ENCODE measurements at regions not wholly inside any gene's neighbourhood (a gene's known extent, or its start where the extent isn't known, plus 50 kb on each side); places are given as distances from the start of the nearest gene placed in this dataset.

- TF ChIP-seq, protein P1, sequence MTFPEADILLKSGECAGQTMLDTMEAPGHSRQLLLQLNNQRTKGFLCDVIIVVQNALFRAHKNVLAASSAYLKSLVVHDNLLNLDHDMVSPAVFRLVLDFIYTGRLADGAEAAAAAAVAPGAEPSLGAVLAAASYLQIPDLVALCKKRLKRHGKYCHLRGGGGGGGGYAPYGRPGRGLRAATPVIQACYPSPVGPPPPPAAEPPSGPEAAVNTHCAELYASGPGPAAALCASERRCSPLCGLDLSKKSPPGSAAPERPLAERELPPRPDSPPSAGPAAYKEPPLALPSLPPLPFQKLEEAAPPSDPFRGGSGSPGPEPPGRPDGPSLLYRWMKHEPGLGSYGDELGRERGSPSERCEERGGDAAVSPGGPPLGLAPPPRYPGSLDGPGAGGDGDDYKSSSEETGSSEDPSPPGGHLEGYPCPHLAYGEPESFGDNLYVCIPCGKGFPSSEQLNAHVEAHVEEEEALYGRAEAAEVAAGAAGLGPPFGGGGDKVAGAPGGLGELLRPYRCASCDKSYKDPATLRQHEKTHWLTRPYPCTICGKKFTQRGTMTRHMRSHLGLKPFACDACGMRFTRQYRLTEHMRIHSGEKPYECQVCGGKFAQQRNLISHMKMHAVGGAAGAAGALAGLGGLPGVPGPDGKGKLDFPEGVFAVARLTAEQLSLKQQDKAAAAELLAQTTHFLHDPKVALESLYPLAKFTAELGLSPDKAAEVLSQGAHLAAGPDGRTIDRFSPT (tag by site-specific recombination; IDR thresholded peaks at IDR 0.05) = no peak
- no peak for TF ChIP-seq ZFP37 (tag by site-specific recombination; IDR thresholded peaks at IDR 0.05)
- no peak for TF ChIP-seq SP3 (tag by site-specific recombination; IDR thresholded peaks at IDR 0.05)
- no peak for TF ChIP-seq ZNF548 (tag by site-specific recombination; IDR thresholded peaks at IDR 0.05)
Observed at GRCh38 chr21:17964199-17964598, 145.0 kb upstream of the C21orf91 start (continued).

- no peaks in the 10 kb centered on the region for H3K9me3 ChIP-seq (ENCODE audit: control insufficient read depth, insufficient read depth, low read depth, low read length)
- no peaks in the 10 kb centered on the region for H3K4me1 ChIP-seq (ENCODE audit: control insufficient read depth, insufficient read depth, low read length)
- H3K4me3 ChIP-seq (ENCODE audit: low read depth, low read length) = no peak overlapping the region
- ChIA-PET CTCF (interaction anchor here (1.0 kb wide), 1 partner anchor 28 kb away, joined by 6 read pairs; no protein-coding TSS in a partner anchor), POLR2A (no interaction called here)
- H3K27ac ChIP-seq (ENCODE audit: extremely low read depth, low read depth, low read length) = no peak overlapping the region
- H3K36me3 ChIP-seq (ENCODE audit: control insufficient read depth in 2 of 2, insufficient read depth in 1 of 2, low read length in 2 of 2) = no peaks in the 10 kb centered on the region
- TF ChIP-seq, protein P2, sequence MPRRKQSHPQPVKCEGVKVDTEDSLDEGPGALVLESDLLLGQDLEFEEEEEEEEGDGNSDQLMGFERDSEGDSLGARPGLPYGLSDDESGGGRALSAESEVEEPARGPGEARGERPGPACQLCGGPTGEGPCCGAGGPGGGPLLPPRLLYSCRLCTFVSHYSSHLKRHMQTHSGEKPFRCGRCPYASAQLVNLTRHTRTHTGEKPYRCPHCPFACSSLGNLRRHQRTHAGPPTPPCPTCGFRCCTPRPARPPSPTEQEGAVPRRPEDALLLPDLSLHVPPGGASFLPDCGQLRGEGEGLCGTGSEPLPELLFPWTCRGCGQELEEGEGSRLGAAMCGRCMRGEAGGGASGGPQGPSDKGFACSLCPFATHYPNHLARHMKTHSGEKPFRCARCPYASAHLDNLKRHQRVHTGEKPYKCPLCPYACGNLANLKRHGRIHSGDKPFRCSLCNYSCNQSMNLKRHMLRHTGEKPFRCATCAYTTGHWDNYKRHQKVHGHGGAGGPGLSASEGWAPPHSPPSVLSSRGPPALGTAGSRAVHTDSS (tag by site-specific recombination; IDR thresholded peaks at IDR 0.05) = no peak
- TF ChIP-seq ZBTB26 (tag by site-specific recombination; optimal IDR thresholded peaks at IDR 0.05) (no peak), TRIM28 (IDR thresholded peaks at IDR 0.05; ENCODE audit: borderline replicate concordance, low read length) (no peak), HOXD13 (CRISPR knock-in tag; IDR thresholded peaks at IDR 0.05; ENCODE audit: borderline replicate concordance) (no peak), ZNF664 (tag by site-specific recombination; IDR thresholded peaks at IDR 0.05) (no peak), ZFP37 (tag by site-specific recombination; IDR thresholded peaks at IDR 0.05) (no peak), ZFP3 (tag by site-specific recombination; IDR thresholded peaks at IDR 0.05; ENCODE audit: low read depth) (no peak), ZNF571 (tag by site-specific recombination; IDR thresholded peaks at IDR 0.05) (no peak), ZBTB8A (tag by site-specific recombination; IDR thresholded peaks at IDR 0.05) (no peak), REST (tag by site-specific recombination; IDR thresholded peaks at IDR 0.05) (no peak), ZNF335 (tag by site-specific recombination; conservative IDR thresholded peaks at IDR 0.05) (no peak), ZNF518A (tag by site-specific recombination; conservative IDR thresholded peaks at IDR 0.05; ENCODE audit: low read depth) (no peak)
- TF ChIP-seq, protein P3, sequence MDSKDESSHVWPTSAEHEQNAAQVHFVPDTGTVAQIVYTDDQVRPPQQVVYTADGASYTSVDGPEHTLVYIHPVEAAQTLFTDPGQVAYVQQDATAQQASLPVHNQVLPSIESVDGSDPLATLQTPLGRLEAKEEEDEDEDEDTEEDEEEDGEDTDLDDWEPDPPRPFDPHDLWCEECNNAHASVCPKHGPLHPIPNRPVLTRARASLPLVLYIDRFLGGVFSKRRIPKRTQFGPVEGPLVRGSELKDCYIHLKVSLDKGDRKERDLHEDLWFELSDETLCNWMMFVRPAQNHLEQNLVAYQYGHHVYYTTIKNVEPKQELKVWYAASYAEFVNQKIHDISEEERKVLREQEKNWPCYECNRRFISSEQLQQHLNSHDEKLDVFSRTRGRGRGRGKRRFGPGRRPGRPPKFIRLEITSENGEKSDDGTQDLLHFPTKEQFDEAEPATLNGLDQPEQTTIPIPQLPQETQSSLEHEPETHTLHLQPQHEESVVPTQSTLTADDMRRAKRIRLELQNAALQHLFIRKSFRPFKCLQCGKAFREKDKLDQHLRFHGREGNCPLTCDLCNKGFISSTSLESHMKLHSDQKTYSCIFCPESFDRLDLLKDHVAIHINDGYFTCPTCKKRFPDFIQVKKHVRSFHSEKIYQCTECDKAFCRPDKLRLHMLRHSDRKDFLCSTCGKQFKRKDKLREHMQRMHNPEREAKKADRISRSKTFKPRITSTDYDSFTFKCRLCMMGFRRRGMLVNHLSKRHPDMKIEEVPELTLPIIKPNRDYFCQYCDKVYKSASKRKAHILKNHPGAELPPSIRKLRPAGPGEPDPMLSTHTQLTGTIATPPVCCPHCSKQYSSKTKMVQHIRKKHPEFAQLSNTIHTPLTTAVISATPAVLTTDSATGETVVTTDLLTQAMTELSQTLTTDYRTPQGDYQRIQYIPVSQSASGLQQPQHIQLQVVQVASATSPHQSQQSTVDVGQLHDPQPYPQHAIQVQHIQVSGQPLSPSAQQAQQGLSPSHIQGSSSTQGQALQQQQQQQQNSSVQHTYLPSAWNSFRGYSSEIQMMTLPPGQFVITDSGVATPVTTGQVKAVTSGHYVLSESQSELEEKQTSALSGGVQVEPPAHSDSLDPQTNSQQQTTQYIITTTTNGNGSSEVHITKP (tag by site-specific recombination; IDR thresholded peaks at IDR 0.05) = no peak
- TF ChIP-seq, protein P4, sequence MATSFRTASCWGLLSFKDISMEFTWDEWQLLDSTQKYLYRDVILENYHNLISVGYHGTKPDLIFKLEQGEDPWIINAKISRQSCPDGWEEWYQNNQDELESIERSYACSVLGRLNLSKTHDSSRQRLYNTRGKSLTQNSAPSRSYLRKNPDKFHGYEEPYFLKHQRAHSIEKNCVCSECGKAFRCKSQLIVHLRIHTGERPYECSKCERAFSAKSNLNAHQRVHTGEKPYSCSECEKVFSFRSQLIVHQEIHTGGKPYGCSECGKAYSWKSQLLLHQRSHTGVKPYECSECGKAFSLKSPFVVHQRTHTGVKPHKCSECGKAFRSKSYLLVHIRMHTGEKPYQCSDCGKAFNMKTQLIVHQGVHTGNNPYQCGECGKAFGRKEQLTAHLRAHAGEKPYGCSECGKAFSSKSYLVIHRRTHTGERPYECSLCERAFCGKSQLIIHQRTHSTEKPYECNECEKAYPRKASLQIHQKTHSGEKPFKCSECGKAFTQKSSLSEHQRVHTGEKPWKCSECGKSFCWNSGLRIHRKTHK (tag by site-specific recombination; IDR thresholded peaks at IDR 0.05) = no peak
Observed at GRCh38 chr21:17950591-17950990, 131.4 kb upstream of the C21orf91 start.
